ENCODE measurements at regions not wholly inside any gene's neighbourhood (a gene's known extent, or its start where the extent isn't known, plus 50 kb on each side); places are given as distances from the start of the nearest gene placed in this dataset.

DNA sequence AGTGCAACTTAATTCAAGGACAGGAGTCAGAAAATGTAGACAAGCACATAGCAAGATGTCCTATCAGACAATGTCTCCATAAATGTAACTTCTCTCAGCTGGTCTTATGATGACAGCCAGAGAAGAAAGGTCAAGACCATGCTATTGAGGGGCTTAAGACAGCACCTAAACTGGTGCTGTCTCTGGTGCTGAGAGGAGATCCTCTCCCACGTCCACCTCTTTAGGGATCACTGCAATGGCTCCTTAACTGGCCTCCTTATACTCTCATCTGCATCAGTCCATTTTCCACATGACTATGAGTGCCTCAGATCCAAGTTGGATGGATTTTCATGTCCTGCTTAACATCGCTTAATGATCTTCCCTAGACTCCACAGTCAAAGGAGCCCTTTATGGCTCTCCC is 210.6 kb downstream of the ARL4A start:
- Histone ChIP-seq H3K9me3 (ENCODE audit: control insufficient read depth, insufficient read depth, low read length) (no peaks in the 10 kb centered on the region; the same call in 1 of the 2 replicates), H3K36me3 (ENCODE audit: insufficient read depth, low read length) (no peaks in the 10 kb centered on the region), H3K4me1 (ENCODE audit: insufficient read depth, low read length) (no peaks in the 10 kb centered on the region), H3K9ac (ENCODE audit: low read depth, low read length) (no peak overlapping the region)

- Histone ChIP-seq H3K9me3 (ENCODE audit: control insufficient read depth, insufficient read depth, low read length) (no peaks in the 10 kb centered on the region; the same call in 1 of the 2 replicates), H3K4me1 (ENCODE audit: insufficient read depth, low read length) (no peaks in the 10 kb centered on the region), H3K36me3 (ENCODE audit: insufficient read depth, low read length) (no peaks in the 10 kb centered on the region), H3K9ac (ENCODE audit: low read depth, low read length) (no peak overlapping the region)
These were observed 211.2 kb downstream of the ARL4A start for GRCh38 chr7:12898620-12899019.

GRCh38 chr7:12905671-12906070 is 218.2 kb downstream of the ARL4A start:
- Histone ChIP-seq H3K4me1 (ENCODE audit: insufficient read depth, low read length) (no peaks in the 10 kb centered on the region), H3K36me3 (ENCODE audit: insufficient read depth, low read length) (0 out of 2 replicates have a peak, but pooled peaks cover 3% of the 10 kb centered on the region), H3K9me3 (ENCODE audit: control insufficient read depth, insufficient read depth, low read length) (no peaks in the 10 kb centered on the region; the same call in 1 of the 2 replicates), H3K9ac (ENCODE audit: low read depth, low read length) (no peak overlapping the region)

- no peak overlapping the region for H3K9ac ChIP-seq (ENCODE audit: low read depth, low read length)
- no peaks in the 10 kb centered on the region for H3K9me3 ChIP-seq (ENCODE audit: control insufficient read depth, insufficient read depth, low read length)
- 0 out of 2 replicates have a peak, but pooled peaks cover 3% of the 10 kb centered on the region for H3K36me3 ChIP-seq (ENCODE audit: insufficient read depth, low read length)
- no peaks in the 10 kb centered on the region for H3K4me1 ChIP-seq (ENCODE audit: insufficient read depth, low read length)
These were observed 220.3 kb downstream of the ARL4A start for GRCh38 chr7:12907774-12908173.

GRCh38 chr7:12909483-12909882 is 222.1 kb downstream of the ARL4A start:
- H3K36me3 ChIP-seq (ENCODE audit: insufficient read depth, low read length) = 0 out of 2 replicates have a peak, but pooled peaks cover 3% of the 10 kb centered on the region
- H3K4me1 ChIP-seq (ENCODE audit: insufficient read depth, low read length) = no peaks in the 10 kb centered on the region
- no peaks in the 10 kb centered on the region for H3K9me3 ChIP-seq (ENCODE audit: control insufficient read depth, insufficient read depth, low read length)
- no peak overlapping the region for H3K9ac ChIP-seq (ENCODE audit: low read depth, low read length)

- 0 out of 2 replicates have a peak, but pooled peaks cover 3% of the 10 kb centered on the region for H3K36me3 ChIP-seq (ENCODE audit: insufficient read depth, low read length)
- no peak overlapping the region for H3K9ac ChIP-seq (ENCODE audit: low read depth, low read length)
- no peaks in the 10 kb centered on the region for H3K9me3 ChIP-seq (ENCODE audit: control insufficient read depth, insufficient read depth, low read length)
- no peaks in the 10 kb centered on the region for H3K4me1 ChIP-seq (ENCODE audit: insufficient read depth, low read length)
These were observed 223.6 kb downstream of the ARL4A start for GRCh38 chr7:12911053-12911452.

DNA sequence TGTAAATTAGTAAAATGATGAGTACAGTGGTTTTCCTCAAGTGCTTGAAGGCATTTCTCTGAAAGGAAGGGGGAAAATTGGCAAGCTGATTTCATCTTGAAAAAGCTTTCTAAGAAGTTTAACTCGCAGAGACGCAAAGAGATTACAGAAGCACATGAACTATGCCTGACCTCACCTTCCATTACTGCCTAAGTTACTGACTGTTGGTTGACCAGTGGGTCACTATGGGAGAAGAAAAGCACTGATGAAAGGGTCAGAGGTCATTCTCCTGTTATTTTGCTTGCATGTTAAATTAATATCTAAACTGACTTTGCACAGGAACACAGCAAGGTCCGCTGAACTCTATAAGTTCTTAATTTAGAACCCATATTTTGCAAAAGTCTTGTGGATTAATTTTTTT is 225.6 kb downstream of the ARL4A start:
- Histone ChIP-seq H3K9me3 (ENCODE audit: control insufficient read depth, insufficient read depth, low read length) (no peaks in the 10 kb centered on the region), H3K4me1 (ENCODE audit: insufficient read depth, low read length) (no peaks in the 10 kb centered on the region), H3K36me3 (ENCODE audit: insufficient read depth, low read length) (no peaks in the 10 kb centered on the region), H3K9ac (ENCODE audit: low read depth, low read length) (no peak overlapping the region)

- Histone ChIP-seq H3K36me3 (ENCODE audit: insufficient read depth, low read length) (no peaks in the 10 kb centered on the region), H3K4me1 (ENCODE audit: insufficient read depth, low read length) (no peaks in the 10 kb centered on the region)
These were observed 230.4 kb downstream of the ARL4A start for GRCh38 chr7:12917801-12918200.

DNA sequence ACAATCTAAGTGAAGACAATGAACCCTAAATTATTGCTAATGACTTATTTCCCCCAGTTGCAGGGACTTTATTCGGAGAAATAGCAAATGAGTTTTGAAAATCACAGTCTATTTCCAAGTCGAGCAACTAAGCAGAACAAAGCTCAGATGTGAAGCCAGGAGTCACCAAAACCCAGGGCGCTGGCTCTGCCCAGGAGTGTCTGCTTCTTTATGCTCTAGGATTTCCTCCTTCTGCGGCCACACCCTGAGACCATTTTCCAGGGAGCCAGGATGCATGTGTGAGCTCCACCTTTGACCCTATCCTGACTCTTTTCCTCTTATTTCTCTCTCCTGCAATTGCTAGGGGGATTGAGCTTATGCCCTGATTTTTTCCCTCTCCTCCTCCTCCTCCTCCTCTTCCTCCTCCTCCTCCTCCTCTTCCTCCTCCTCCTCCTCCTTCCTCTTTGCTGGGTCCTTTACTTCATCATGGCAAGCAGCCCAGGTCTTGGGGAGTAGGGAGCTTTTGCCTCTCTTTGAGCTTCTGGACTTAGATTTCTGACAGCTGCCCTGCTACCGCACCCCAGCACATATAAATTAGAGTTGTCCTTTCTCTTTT is 234.4 kb downstream of the ARL4A start:
- Histone ChIP-seq H3K9me3 (ENCODE audit: control insufficient read depth, insufficient read depth, low read length) (no peaks in the 10 kb centered on the region), H3K4me1 (ENCODE audit: insufficient read depth, low read length) (peaks cover 5% of the 10 kb centered on the region; the same call in 1 of the 2 replicates), H3K36me3 (ENCODE audit: insufficient read depth, low read length) (no peaks in the 10 kb centered on the region), H3K9ac (ENCODE audit: low read depth, low read length) (no peak overlapping the region)

More at GRCh38 chr7:12917801-12918200, 230.4 kb downstream of the ARL4A start:
- no peak overlapping the region for H3K9ac ChIP-seq (ENCODE audit: low read depth, low read length)
- H3K9me3 ChIP-seq (ENCODE audit: control insufficient read depth, insufficient read depth, low read length) = no peaks in the 10 kb centered on the region

DNA sequence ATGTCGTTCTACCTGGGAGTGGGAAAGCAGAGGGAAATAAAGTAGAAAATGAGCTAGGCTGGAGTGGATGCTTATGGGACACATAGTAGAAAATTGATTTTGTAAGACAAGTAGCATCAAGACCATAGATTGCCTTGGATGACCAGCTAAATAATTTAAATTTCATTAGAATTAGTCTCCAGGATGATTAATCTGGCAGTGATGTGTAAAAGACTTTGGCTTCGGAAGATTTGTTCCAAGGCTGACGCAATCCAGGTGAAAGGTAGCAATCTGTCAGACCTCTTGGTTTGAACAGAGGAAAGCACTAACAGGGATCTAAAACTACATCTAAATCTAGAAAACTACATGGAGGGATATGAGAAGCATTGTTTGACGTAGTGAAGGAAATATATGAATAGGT is 236.5 kb downstream of the ARL4A start:
- Histone ChIP-seq H3K9ac (ENCODE audit: low read depth, low read length) (no peak overlapping the region), H3K36me3 (ENCODE audit: insufficient read depth, low read length) (no peaks in the 10 kb centered on the region), H3K4me1 (ENCODE audit: insufficient read depth, low read length) (peaks cover 5% of the 10 kb centered on the region; the same call in 1 of the 2 replicates), H3K9me3 (ENCODE audit: control insufficient read depth, insufficient read depth, low read length) (no peaks in the 10 kb centered on the region)

DNA sequence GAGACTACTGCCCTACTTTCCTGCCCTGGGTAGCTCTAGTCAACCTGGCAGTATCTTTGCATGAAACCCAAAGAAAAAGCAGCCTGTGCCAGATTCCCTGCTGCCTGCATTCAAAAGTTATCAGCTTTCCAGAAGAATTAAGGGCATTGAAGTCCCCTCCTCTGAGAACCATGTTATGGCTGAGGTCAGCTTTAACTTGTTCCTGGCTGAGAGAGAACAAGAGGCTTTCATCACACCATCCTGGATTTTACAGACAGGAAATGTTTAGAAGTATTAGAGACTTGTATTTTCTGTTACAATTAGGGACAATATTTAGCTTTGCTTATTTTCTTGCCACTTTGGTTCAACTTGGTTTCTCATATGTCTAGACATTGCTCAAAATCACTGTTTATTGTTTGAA is 238.8 kb downstream of the ARL4A start:
- Histone ChIP-seq H3K36me3 (ENCODE audit: insufficient read depth, low read length) (no peaks in the 10 kb centered on the region), H3K9me3 (ENCODE audit: control insufficient read depth, insufficient read depth, low read length) (no peaks in the 10 kb centered on the region), H3K4me1 (ENCODE audit: insufficient read depth, low read length) (peaks cover 5% of the 10 kb centered on the region; the same call in 1 of the 2 replicates), H3K9ac (ENCODE audit: low read depth, low read length) (no peak overlapping the region)

GRCh38 chr7:12927635-12928434 is 240.4 kb downstream of the ARL4A start:
- peaks cover 5% of the 10 kb centered on the region; the same call in 1 of the 2 replicates for H3K4me1 ChIP-seq (ENCODE audit: insufficient read depth, low read length)
- no peaks in the 10 kb centered on the region for H3K9me3 ChIP-seq (ENCODE audit: control insufficient read depth, insufficient read depth, low read length)
- H3K36me3 ChIP-seq (ENCODE audit: insufficient read depth, low read length) = no peaks in the 10 kb centered on the region
- no peak overlapping the region for H3K9ac ChIP-seq (ENCODE audit: low read depth, low read length)

DNA sequence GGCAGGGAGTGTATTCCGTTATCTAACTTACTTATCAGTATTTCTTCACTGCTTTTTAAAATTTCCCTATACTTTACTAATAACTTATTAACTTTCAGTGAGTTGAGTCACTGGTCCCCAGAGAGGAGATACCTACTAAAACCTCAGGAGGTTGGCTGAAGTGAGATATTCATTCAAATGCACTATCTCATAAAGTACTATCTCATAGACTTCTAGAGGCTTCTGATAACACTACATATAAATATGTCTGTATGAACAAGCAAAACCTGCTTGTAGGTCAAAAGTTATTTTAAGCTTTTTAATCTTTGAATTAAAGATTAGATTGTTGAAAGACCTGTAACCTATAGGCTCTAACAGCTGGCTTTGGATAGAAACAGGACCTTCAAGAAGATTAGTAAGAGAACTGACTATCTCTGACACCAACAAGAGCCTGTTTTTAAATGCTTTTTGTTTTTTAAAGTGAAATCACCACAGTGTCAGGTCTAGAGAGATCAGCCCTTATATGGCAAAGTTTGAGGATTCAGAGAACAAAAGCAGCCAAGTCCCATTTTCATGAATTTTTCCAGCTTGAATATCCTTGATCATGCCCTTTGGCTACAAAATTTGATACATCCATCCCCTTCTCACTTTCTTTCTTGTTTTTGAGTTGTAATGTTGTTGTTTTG is 242.2 kb downstream of the ARL4A start:
- H3K9me3 ChIP-seq (ENCODE audit: control insufficient read depth, insufficient read depth, low read length) = no peaks in the 10 kb centered on the region
- H3K36me3 ChIP-seq (ENCODE audit: insufficient read depth, low read length) = no peaks in the 10 kb centered on the region
- H3K4me1 ChIP-seq (ENCODE audit: insufficient read depth, low read length) = peaks cover 5% of the 10 kb centered on the region; the same call in 1 of the 2 replicates
- H3K9ac ChIP-seq (ENCODE audit: low read depth, low read length) = no peak overlapping the region

GRCh38 chr7:12930534-12930933 is 243.1 kb downstream of the ARL4A start:
- Histone ChIP-seq H3K4me1 (ENCODE audit: insufficient read depth, low read length) (peaks cover 5% of the 10 kb centered on the region; the same call in 1 of the 2 replicates), H3K9ac (ENCODE audit: low read depth, low read length) (no peak overlapping the region), H3K36me3 (ENCODE audit: insufficient read depth, low read length) (no peaks in the 10 kb centered on the region), H3K9me3 (ENCODE audit: control insufficient read depth, insufficient read depth, low read length) (no peaks in the 10 kb centered on the region)
